NOMO-1 treated with dmso at 0.1 percent for 144 hours (cell line): ENCODE measurements at regions not wholly inside any gene's neighbourhood (a gene's known extent, or its start where the extent isn't known, plus 50 kb on each side); places are given as distances from the start of the nearest gene placed in this dataset.
"Not testable (repeated sequence)": the region's sequence is repeated elsewhere in the genome, so short reads cannot be mapped to it uniquely, and the experiment has no call there.

Experiments
- DNase-seq: peaks from one replicate; lab custom pipeline; 2025; ENCODE audit not compliant: unreplicated experiment; lab: John Stamatoyannopoulos, UW

- DNase-seq, result no peak
These were observed 124.8 kb downstream of the C12orf75 start for GRCh38 chr12:105455261-105455660.

- no peak for DNase-seq
These were observed 126.5 kb downstream of the C12orf75 start for GRCh38 chr12:105457026-105457425.

- DNase-seq, result no peak
These were observed 129.4 kb downstream of the C12orf75 start for GRCh38 chr12:105459760-105460330.

GRCh38 chr12:105461271-105461943, 130.9 kb downstream of the C12orf75 start:
- no peak for DNase-seq

- DNase-seq, result no peak
These were observed 131.7 kb downstream of the C12orf75 start for GRCh38 chr12:105461944-105462762.

GRCh38 chr12:105462831-105463230, 132.3 kb downstream of the C12orf75 start:
- DNase-seq, result no peak

- no peak for DNase-seq
These were observed 133.9 kb downstream of the C12orf75 start for GRCh38 chr12:105464406-105464805.

- DNase-seq, result no peak
These were observed 135.9 kb downstream of the C12orf75 start for GRCh38 chr12:105466231-105466900.

GRCh38 chr12:105466901-105467598, 136.6 kb downstream of the C12orf75 start:
- DNase-seq, result no peak

- DNase-seq, result no peak
These were observed 137.3 kb downstream of the C12orf75 start for GRCh38 chr12:105467710-105468366.

GRCh38 chr12:105468464-105468863, 138.0 kb downstream of the C12orf75 start:
- no peak for DNase-seq

GRCh38 chr12:105469211-105469610, 138.7 kb downstream of the C12orf75 start:
- no peak for DNase-seq

- no peak for DNase-seq
These were observed 139.2 kb downstream of the C12orf75 start for GRCh38 chr12:105469701-105470100.

GRCh38 chr12:105470102-105470501, 139.6 kb downstream of the C12orf75 start:
- DNase-seq, result no peak

GRCh38 chr12:105470601-105471000, 140.1 kb downstream of the C12orf75 start:
- DNase-seq, result no peak

GRCh38 chr12:105474672-105475071, 144.2 kb downstream of the C12orf75 start:
- peak; percentile 38 for DNase-seq

GRCh38 chr12:105476616-105477015, 146.1 kb downstream of the C12orf75 start:
- DNase-seq, result no peak

GRCh38 chr12:105477873-105478272, 147.4 kb downstream of the C12orf75 start:
- no peak for DNase-seq

- not testable (repeated sequence) for DNase-seq
These were observed 148.3 kb downstream of the C12orf75 start for GRCh38 chr12:105478788-105479187.

GRCh38 chr12:105479710-105480109, 149.2 kb downstream of the C12orf75 start:
- DNase-seq, result no peak
